ENCODE measurements at regions not wholly inside any gene's neighbourhood (a gene's known extent, or its start where the extent isn't known, plus 50 kb on each side); places are given as distances from the start of the nearest gene placed in this dataset.

DNA sequence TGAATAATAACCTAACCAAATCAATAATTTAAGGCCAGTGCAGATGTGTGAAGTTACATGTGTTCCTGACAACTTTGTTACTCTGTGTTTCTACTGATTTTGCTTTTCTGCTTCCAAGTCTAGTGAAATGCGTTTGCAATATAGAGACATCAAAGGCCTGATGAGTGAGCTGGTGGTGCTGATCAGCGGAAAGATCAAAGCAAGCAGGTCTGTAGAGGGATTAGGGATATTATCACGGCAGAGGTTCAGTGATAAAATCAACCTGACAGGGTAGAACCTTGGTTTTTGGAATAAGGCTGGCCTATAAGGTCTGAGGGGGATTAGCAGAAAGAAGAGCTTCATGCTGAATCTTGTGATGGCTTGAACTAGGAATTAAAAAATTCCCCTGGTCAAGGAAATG lies 111.7 kb downstream of the EDEM1 start:
- no peaks in the 10 kb centered on the region for H3K4me1 ChIP-seq (replicated peaks; ENCODE audit: insufficient read depth)
- BruUV-seq (replicated peaks): no TSS peak
- no peak for DNase-seq
- ChIA-PET POLR2A (ENCODE audit: unreplicated experiment) (no interaction called here), CTCF (interaction anchor here (0.6 kb wide), 1 partner anchor 423 kb away, joined by 14 read pairs; no protein-coding TSS in a partner anchor)
- H3K27me3 ChIP-seq (ENCODE audit: insufficient read depth, low read depth): no peaks in the 10 kb centered on the region
- no peak overlapping the region for H3K27ac ChIP-seq
- H3K9me3 ChIP-seq (ENCODE audit: insufficient read depth, low read depth): no peaks in the 10 kb centered on the region
- no peaks in the 10 kb centered on the region for H3K9me2 ChIP-seq (ENCODE audit: insufficient read depth)
- H3K79me2 ChIP-seq (ENCODE audit: low read depth): no peaks in the 10 kb centered on the region
- H3K4me3 ChIP-seq: no peak overlapping the region
- intact Hi-C loops (cut with micrococcal nuclease; ENCODE audit: unreplicated experiment): no loop called here
- H3F3A ChIP-seq (ENCODE audit: insufficient read depth, low read depth): no peaks in the 10 kb centered on the region
- H3K36me3 ChIP-seq (ENCODE audit: low read depth): no peaks in the 10 kb centered on the region
- H4K20me1 ChIP-seq (ENCODE audit: insufficient read depth): no peaks in the 10 kb centered on the region
- H3K4me2 ChIP-seq: no peak overlapping the region
- TF ChIP-seq, protein P1, sequence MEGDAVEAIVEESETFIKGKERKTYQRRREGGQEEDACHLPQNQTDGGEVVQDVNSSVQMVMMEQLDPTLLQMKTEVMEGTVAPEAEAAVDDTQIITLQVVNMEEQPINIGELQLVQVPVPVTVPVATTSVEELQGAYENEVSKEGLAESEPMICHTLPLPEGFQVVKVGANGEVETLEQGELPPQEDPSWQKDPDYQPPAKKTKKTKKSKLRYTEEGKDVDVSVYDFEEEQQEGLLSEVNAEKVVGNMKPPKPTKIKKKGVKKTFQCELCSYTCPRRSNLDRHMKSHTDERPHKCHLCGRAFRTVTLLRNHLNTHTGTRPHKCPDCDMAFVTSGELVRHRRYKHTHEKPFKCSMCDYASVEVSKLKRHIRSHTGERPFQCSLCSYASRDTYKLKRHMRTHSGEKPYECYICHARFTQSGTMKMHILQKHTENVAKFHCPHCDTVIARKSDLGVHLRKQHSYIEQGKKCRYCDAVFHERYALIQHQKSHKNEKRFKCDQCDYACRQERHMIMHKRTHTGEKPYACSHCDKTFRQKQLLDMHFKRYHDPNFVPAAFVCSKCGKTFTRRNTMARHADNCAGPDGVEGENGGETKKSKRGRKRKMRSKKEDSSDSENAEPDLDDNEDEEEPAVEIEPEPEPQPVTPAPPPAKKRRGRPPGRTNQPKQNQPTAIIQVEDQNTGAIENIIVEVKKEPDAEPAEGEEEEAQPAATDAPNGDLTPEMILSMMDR (conservative IDR thresholded peaks at IDR 0.05): no peak
- TF ChIP-seq EZH2 (IDR thresholded peaks at IDR 0.05; ENCODE audit: low read depth): no peak
- no peak overlapping the region for H2AFZ ChIP-seq

DNA sequence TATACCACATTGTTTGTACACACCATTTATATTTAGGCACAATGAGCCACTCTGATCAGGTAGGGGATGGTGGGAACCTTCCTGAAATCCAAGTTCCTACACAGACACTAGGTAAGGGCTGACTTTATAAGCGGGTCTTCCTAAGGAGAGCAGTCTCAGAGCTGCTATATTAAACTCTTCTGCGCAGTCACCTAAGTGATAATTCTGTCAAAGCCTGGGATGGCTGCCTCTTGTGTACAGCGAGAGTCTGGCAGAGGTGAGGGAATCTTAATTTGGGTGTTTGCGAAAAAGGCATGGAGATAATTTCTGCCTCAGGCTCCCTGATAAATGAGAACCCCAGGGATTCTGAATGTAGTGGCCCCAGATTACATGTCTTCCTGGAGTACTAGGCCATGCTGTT lies 113.1 kb downstream of the EDEM1 start:
- H3K9me3 ChIP-seq (ENCODE audit: insufficient read depth, low read depth): no peaks in the 10 kb centered on the region
- no peak overlapping the region for H3K4me3 ChIP-seq
- H3K4me1 ChIP-seq (replicated peaks; ENCODE audit: insufficient read depth): no peaks in the 10 kb centered on the region
- no peaks in the 10 kb centered on the region for H3K36me3 ChIP-seq (ENCODE audit: low read depth)
- no peak for DNase-seq
- no peaks in the 10 kb centered on the region for H3K9me2 ChIP-seq (ENCODE audit: insufficient read depth)
- H4K20me1 ChIP-seq (ENCODE audit: insufficient read depth): no peaks in the 10 kb centered on the region
- no peak for TF ChIP-seq EZH2 (IDR thresholded peaks at IDR 0.05; ENCODE audit: low read depth)
- H3K27ac ChIP-seq: no peak overlapping the region
- no TSS peak for BruUV-seq (replicated peaks)
- intact Hi-C loops (cut with micrococcal nuclease; ENCODE audit: unreplicated experiment): no loop called here
- H3F3A ChIP-seq (ENCODE audit: insufficient read depth, low read depth): no peaks in the 10 kb centered on the region
- POLR2A ChIA-PET (ENCODE audit: unreplicated experiment): no interaction called here
- H3K4me2 ChIP-seq: no peak overlapping the region
- H3K27me3 ChIP-seq (ENCODE audit: insufficient read depth, low read depth): no peaks in the 10 kb centered on the region
- H3K79me2 ChIP-seq (ENCODE audit: low read depth): no peaks in the 10 kb centered on the region
- H2AFZ ChIP-seq: no peak overlapping the region
- CTCF ChIA-PET: no interaction called here

DNA sequence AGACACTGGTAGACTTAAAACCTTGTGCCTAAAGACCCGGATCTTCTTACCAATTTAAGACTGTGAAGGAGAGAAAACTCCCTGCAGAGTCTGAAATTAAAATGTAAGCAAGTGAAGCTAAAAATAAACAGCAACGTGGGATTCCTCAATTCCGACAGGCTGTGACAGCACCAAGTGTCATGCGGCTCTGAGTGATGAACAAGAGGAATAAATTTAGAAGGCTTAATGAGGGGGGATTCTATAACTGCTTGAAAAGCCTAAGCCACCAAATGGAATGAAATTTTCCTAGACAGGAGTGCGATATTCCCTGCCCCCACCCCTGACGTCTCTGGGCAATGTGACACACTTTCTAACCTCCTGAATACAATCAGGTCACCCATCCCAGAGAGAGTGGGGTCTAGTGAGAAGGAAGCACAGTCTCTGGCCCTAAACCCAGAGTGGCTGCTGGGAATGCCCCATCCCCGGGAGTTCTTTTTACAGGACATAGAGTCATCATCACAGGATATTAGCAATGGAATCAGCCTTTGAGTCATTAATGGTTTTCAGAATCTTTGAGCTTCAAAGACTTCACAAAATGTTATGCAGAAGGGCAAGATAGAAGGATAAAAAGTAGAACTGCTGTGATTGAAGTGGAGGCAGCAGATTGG lies 114.3 kb downstream of the EDEM1 start:
- Histone ChIP-seq H3K4me1 (replicated peaks; ENCODE audit: insufficient read depth) (no peaks in the 10 kb centered on the region), H3K4me2 (no peak overlapping the region), H3K9me2 (ENCODE audit: insufficient read depth) (no peaks in the 10 kb centered on the region), H3K4me3 (no peak overlapping the region), H3K36me3 (ENCODE audit: low read depth) (no peaks in the 10 kb centered on the region), H3K27ac (no peak overlapping the region), H3K27me3 (ENCODE audit: insufficient read depth, low read depth) (no peaks in the 10 kb centered on the region), H3K9me3 (ENCODE audit: insufficient read depth, low read depth) (no peaks in the 10 kb centered on the region), H2AFZ (no peak overlapping the region), H3K79me2 (ENCODE audit: low read depth) (no peaks in the 10 kb centered on the region), H3F3A (ENCODE audit: insufficient read depth, low read depth) (no peaks in the 10 kb centered on the region), H4K20me1 (ENCODE audit: insufficient read depth) (no peaks in the 10 kb centered on the region)
- no peak for TF ChIP-seq EZH2 (IDR thresholded peaks at IDR 0.05; ENCODE audit: low read depth)
- TF ChIP-seq, protein P1 (conservative IDR thresholded peaks at IDR 0.05): no peak
- ChIA-PET POLR2A (ENCODE audit: unreplicated experiment) (interaction anchor here (0.6 kb wide), 1 partner anchor 465 kb away, joined by 7 read pairs; no protein-coding TSS in a partner anchor), CTCF (interaction anchor here (0.6 kb wide), 1 partner anchor 339 kb away, joined by 8 read pairs; no protein-coding TSS in a partner anchor)
- BruUV-seq (replicated peaks): no TSS peak
- intact Hi-C loops (cut with micrococcal nuclease; ENCODE audit: unreplicated experiment): no loop called here
- DNase-seq: no peak

GRCh38 chr3:5302661-5303060 lies 115.2 kb downstream of the EDEM1 start:
- H4K20me1 ChIP-seq (ENCODE audit: insufficient read depth): no peaks in the 10 kb centered on the region
- H3F3A ChIP-seq (ENCODE audit: insufficient read depth, low read depth): no peaks in the 10 kb centered on the region
- CTCF ChIA-PET: no interaction called here
- POLR2A ChIA-PET (ENCODE audit: unreplicated experiment): interaction anchor here (0.6 kb wide), 1 partner anchor 464 kb away, joined by 7 read pairs; no protein-coding TSS in a partner anchor
- no peaks in the 10 kb centered on the region for H3K9me2 ChIP-seq (ENCODE audit: insufficient read depth)
- H3K4me1 ChIP-seq (replicated peaks; ENCODE audit: insufficient read depth): no peaks in the 10 kb centered on the region
- no peaks in the 10 kb centered on the region for H3K9me3 ChIP-seq (ENCODE audit: insufficient read depth, low read depth)
- no peak for TF ChIP-seq EZH2 (IDR thresholded peaks at IDR 0.05; ENCODE audit: low read depth)
- TF ChIP-seq, protein P1 (conservative IDR thresholded peaks at IDR 0.05): no peak
- no peaks in the 10 kb centered on the region for H3K27me3 ChIP-seq (ENCODE audit: insufficient read depth, low read depth)
- no peak overlapping the region for H3K4me2 ChIP-seq
- no peaks in the 10 kb centered on the region for H3K79me2 ChIP-seq (ENCODE audit: low read depth)
- H3K36me3 ChIP-seq (ENCODE audit: low read depth): no peaks in the 10 kb centered on the region
- BruUV-seq (replicated peaks): no TSS peak
- no peak overlapping the region for H3K4me3 ChIP-seq
- no peak overlapping the region for H3K27ac ChIP-seq
- no peak overlapping the region for H2AFZ ChIP-seq
- no peak for DNase-seq
- intact Hi-C loops (cut with micrococcal nuclease; ENCODE audit: unreplicated experiment): no loop called here
